ENCODE measurements at regions not wholly inside any gene's neighbourhood (a gene's known extent, or its start where the extent isn't known, plus 50 kb on each side); places are given as distances from the start of the nearest gene placed in this dataset.

GRCh38 chr1:239803781-239804180 lies 287.9 kb upstream of the FMN2 start:
- no peak for DNase-seq

DNA sequence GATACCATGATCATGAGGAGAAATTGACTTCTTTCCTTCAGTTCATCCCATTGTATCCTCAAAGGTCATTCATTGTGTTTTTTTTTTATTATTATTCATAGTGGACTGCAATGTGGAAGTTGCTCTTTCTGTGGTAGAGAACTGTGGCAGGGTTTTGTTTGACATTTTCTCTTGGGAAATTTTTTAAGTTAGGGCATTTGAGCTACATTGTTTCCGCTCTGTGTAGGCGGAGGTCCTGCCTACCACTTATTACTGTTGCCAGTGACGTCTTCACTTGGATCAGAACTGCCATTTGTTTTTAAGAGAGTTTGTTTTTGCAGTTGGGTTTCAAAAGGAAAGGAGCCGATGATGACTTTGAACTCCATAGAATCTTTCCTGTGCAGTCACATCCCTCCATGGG lies 287.4 kb upstream of the FMN2 start:
- DNase-seq = no peak

DNA sequence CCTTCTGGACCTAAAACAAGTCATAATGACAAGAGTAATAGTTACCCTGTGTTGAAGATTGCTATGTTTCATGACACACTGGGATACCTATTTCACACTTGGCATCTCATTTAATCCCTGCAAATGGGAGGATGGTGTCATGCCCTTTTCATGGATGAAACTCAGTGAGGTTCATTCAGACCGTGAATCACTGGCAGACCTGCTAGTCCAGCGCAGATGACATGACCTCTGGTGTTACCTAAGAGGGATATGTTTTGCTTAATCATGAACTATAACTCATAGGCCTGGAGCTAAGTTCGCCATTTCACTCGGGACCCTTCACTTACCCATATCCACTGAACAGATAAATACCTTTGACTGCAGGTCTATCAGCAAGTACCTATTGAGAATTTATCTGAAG lies 286.6 kb upstream of the FMN2 start:
- DNase-seq = no peak

- DNase-seq = no peak
Observed at GRCh38 chr1:239805851-239806772, 285.6 kb upstream of the FMN2 start.

GRCh38 chr1:239806897-239807296 lies 284.8 kb upstream of the FMN2 start:
- no peak for DNase-seq

GRCh38 chr1:239807361-239807760 lies 284.3 kb upstream of the FMN2 start:
- no peak for DNase-seq

DNA sequence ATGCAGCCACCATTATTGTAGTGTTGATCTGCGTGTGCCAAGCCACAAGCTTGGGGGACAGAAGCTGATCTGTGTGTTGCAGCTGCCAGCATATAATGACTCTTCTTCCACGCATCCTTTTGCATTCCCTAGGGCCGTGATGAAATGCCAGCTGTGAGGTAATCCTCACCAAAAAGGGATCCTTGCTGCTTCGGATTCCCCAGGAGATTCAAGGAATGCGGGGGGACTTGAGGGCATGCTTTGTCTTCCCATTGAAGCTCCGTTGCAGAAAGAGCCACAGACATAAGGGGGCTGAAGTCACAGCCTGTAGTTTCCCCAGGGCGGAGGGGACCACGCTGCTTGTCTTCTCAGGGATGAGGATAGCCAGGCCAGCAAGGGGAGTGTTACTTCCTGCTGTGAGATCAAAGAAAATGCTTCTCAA lies 281.6 kb upstream of the FMN2 start:
- DNase-seq = no peak

DNA sequence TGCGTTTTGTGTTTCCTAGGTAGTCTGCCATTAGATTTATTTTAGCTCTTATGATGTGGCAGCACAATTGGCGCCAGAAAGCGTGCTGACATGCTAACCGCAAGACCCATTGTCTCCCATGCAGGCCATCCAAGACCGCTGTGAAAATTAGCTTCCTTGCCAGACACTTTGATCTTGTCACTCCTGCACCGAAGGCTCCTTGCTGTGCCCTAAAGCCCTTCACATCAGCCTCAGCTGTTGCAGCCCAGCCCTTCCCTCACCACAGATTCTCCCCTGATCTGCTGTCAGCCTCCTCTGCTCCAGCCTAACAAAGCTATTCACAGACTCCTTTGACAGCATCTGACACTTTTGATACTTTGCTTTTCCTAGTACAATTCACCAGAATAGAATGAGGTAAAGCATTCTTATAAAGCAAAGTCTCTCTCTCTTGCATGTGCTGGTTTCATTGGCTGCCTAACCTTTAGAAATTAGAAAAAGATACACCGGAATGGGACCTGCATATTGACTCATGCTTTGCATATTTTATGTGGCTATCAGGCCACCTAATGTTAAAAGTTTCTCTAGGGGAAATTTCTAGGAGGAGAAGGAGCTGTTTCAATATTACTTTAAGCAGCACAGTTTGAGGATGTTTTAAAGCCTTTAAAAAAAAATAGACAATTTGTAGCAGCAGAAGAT lies 280.3 kb upstream of the FMN2 start:
- DNase-seq = no peak

GRCh38 chr1:239812580-239812979 lies 279.1 kb upstream of the FMN2 start:
- DNase-seq = no peak

- DNase-seq = no peak
Observed at GRCh38 chr1:239814306-239814881, 277.3 kb upstream of the FMN2 start.

DNA sequence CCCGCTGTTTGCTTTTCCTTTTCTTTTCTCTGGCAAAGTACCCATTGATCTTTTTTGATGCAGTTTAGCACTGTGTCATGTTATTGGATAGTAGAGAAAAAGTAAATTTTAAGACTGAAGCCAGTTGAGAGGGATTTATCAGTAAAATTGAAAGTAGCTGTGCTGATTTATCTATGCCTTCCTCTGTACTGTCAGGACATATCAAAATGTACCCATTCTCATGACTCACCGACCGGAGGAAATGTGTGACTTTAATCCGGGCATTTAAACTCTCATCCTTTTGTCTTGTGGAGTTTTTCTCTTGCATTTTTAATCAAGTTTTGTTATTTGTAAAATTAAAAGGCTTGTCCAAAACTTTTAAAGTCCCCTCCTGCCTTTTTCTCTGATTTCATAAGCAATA lies 276.6 kb upstream of the FMN2 start:
- DNase-seq = no peak

DNA sequence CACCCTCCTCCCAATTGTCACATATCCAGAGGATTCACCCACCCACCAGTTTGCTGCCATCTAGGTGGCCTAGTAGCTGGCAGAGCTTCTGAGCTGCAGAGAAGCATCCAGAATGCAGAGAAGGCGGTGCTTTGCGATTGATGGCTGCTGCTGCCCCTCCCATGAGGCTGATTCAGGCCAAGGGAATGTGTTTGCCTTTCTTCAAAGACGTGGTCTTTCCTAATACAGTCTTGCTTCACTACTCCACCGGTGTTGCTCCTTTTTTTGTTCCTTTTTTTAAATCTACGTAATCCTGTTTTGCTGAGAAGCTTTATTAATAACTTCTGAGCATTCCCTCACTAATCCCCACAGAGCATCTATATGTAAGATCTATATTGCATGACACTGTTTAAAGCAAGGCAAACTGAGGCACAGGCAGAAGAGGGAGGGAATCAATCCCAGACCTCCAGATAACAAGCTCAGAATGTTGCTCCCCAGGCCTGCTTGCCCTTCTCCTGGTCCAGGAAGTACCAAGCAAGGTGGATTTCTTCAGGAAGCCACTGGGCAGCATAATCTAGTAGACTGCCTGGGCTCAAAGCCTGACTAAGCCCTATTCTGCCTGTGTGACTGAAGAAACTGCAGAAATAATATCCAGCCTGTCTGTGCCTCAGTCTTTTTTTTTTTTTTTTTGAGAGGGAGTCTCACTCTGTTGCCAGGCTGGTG lies 275.5 kb upstream of the FMN2 start:
- no peak for DNase-seq

GRCh38 chr1:239817276-239817675 lies 274.4 kb upstream of the FMN2 start:
- DNase-seq = no peak

DNA sequence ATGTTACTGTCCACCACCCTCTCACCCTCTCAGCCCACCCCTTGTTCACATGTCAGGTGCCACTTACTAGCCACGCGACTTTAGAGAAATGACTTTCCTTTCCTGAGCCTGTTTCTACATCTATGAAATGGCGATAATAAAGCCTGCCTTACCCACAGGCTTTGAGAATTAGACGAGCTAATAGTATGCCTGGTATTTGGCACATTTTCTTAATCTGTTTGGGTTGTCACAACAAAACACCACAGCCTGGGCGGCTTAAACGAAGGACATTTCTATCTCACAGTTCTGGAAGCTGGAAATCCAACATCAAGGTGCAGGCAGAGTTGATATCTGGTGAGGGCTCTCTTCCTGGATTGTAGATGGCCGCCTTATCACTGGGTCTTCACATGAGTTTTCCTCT lies 273.9 kb upstream of the FMN2 start:
- DNase-seq = no peak

DNA sequence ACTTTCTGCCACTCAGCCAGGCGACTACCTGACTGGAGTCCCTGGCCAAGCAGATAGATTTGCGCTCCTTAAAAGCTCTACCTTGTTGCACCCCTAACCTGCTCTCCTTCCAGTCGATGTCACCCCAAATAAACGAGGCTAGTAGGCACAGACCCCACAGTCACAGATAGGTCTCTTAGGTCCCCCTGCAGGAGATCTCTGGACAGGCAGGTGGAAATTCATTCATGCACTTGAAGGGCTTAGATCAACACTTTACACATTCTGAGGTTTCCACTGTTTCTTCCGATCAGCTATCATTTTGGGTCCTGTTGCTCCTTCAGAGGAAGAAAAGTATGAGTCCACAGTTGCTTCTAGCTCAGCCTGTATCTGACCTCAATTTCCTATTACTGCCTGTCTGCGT lies 272.6 kb upstream of the FMN2 start:
- DNase-seq = no peak

DNA sequence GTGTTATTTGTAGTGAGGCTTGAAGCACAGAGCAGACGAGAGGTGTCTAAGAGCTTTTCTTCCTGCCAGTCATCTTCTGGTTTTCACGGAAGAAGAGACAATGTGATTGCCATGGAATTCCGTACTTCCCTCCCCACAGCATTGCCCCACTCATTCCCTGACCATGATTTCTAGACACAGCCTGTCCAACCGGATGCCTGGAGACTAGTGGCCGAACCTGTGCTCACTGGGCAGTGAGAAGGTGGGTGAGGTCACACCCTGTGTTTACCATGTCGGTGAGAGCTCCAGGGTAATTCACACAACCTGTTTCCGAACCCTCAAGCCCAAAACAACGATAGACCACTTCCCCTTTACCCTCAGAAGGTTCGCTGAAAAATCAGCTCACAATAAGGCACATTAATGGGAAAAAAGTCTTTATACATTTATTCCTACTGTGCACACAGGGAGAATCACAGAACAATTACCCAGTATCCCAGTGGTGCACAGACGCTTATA lies 271.9 kb upstream of the FMN2 start:
- no peak for DNase-seq

GRCh38 chr1:239823852-239824251 lies 267.8 kb upstream of the FMN2 start:
- DNase-seq = no peak

- no peak for DNase-seq
Observed at GRCh38 chr1:239826211-239826610, 265.5 kb upstream of the FMN2 start.

DNA sequence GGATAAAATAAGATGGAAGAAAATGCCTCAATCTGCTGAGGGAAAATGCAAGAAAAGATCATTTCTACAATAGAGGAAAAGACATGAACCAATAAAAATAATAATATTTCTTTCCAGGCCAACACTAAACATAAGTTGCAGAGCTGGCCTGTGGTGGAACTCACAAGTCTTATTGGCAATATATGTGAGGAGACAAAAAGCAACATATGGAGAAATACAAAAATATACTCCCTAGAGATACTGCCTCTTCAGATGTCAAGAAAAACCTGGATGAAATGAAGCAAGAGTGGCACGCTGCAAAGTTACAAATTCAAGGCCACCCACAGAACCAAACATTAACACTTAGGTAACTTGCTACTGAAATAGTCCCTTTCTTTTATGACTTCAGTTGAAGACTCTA lies 264.9 kb upstream of the FMN2 start:
- no peak for DNase-seq

DNA sequence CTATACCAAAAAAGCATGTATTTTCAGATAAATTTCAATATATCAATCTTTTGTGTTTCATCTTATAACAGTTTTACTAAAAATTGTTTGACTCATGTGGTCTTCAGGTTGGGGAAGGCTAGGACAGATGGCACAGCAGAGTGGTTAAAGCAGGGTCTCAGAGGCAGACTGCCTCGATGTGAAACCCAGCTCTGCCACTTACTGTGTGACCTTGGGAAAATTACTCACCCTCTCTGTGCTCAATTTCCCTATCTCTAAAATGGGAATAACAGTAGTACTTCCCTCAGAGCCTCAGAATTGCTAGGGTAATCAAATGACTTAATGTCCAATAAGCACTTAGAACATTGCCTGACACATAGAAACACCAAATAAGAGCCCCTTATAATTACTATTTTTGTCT lies 262.1 kb upstream of the FMN2 start:
- DNase-seq = no peak

GRCh38 chr1:239831577-239832355 lies 259.9 kb upstream of the FMN2 start:
- DNase-seq = no peak

DNA sequence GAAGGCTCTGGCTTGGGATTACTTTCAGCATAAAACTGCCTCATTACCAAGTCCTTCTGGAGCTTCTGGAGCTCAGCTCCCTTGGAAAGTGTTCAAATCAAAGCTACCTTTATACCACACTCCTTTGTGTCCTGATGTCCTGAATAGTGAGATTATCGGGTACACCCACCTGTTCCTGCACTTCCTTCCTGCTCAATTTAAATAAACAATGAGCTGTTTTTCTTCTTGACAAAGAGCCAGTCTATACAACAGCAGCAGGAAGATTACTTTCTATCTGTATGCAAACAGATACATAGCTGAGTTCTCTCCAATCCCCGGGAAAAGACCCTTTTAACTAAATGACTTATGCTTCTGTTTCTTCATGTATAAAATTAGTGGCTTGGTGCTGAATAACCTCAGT lies 258.0 kb upstream of the FMN2 start:
- DNase-seq = no peak

All from NCI-H2171 treated with DMSO at 0.1 percent for 48 hours (cell line).